SK-N-SH (cell line): ENCODE measurements at regions not wholly inside any gene's neighbourhood (a gene's known extent, or its start where the extent isn't known, plus 50 kb on each side); places are given as distances from the start of the nearest gene placed in this dataset.

Experiments used
- CTCF ChIA-PET: fragments of 300-600, 350-600 bp; formaldehyde crosslinking; extraction: SDS; loops from one replicate; lab custom pipeline; 2021; lab: Yijun Ruan, JAX
- POLR2A ChIA-PET: fragments of 350-600 bp; sonication (Branson Sonifier 250); formaldehyde crosslinking; extraction: SDS; loops from one replicate; lab custom pipeline; 2020; ENCODE audit warnings: antibody characterized with exemption, inconsistent platforms; lab: Yijun Ruan, JAX
- DNase-seq: peaks from one replicate; pipeline ENCODE4 v3.0.0; 2012
- H2AFZ ChIP-seq: fragments of 200-600 bp; sonication (generic); 2 replicates; pipeline ENCODE4 v1.8.1; 2016; ENCODE audit warnings: antibody characterized with exemption, mild to moderate bottlenecking, low read depth
- H3F3A ChIP-seq: fragments of 200-600 bp; sonication (generic); replicated peaks from 2 replicates; pipeline ENCODE3; 2016; ENCODE audit warnings: antibody characterized with exemption, mild to moderate bottlenecking; ENCODE audit not compliant: insufficient read depth
- H3K27ac ChIP-seq, 2 experiments: fragments of 200-500 bp in 1 of 2; fragments of 200-600 bp in 1 of 2; sonication (Bioruptor generic) in 1 of 2; sonication (generic), shearing (Covaris generic) in 1 of 2; 2 replicates each; pipeline versions ENCODE4 v1.5.1 to v1.6.1; 2014 to 2016; ENCODE audit warnings: low read depth in 2 of 2, inconsistent platforms in 1 of 2, low read length in 1 of 2, mild to moderate bottlenecking in 1 of 2, mixed read lengths in 1 of 2
- H3K27me3 ChIP-seq: fragments of 200-600 bp; sonication (generic), shearing (Covaris generic); 2 replicates; pipeline ENCODE4 v1.6.1; 2016; ENCODE audit warnings: mixed run types; ENCODE audit not compliant: insufficient read depth
- H3K36me3 ChIP-seq, 2 experiments: fragments of 200-500 bp in 1 of 2; fragments of 200-600 bp in 1 of 2; sonication (Bioruptor generic) in 1 of 2; sonication (generic) in 1 of 2; replicated peaks in 1 of 2; 2 replicates each; pipeline versions ENCODE3 to v1.5.1; 2014 to 2016; ENCODE audit warnings: low read length in 1 of 2, mild to moderate bottlenecking in 1 of 2; ENCODE audit not compliant: insufficient read depth in 2 of 2, control insufficient read depth in 1 of 2
- H3K4me1 ChIP-seq, 2 experiments: fragments of 200-500 bp in 1 of 2; fragments of 200-600 bp in 1 of 2; sonication (Bioruptor generic) in 1 of 2; sonication (generic), shearing (Covaris generic) in 1 of 2; 2 replicates each; pipeline versions ENCODE4 v1.5.1 to v1.6.1; 2014 to 2016; ENCODE audit warnings: low read depth in 1 of 2, low read length in 1 of 2, mixed run types in 1 of 2; ENCODE audit not compliant: insufficient read depth in 2 of 2, control insufficient read depth in 1 of 2
- H3K4me2 ChIP-seq: fragments of 200-600 bp; sonication (generic), shearing (Covaris generic); 2 replicates; pipeline ENCODE4 v1.6.1; 2017; ENCODE audit warnings: mixed run types
- H3K4me3 ChIP-seq, 2 experiments: fragments of 200-500 bp in 1 of 2; fragments of 200-600 bp in 1 of 2; sonication (Bioruptor generic) in 1 of 2; sonication (generic), shearing (Covaris generic) in 1 of 2; 2 replicates each; pipeline versions ENCODE4 v1.5.1 to v1.8.1; 2014 to 2016; ENCODE audit warnings: low read depth in 2 of 2, inconsistent platforms in 1 of 2, low read length in 1 of 2, mild to moderate bottlenecking in 1 of 2, mixed read lengths in 1 of 2, moderate library complexity in 1 of 2
- H3K79me2 ChIP-seq: fragments of 200-600 bp; sonication (generic); 2 replicates; pipeline ENCODE4 v1.8.1; 2017; ENCODE audit warnings: mild to moderate bottlenecking; ENCODE audit not compliant: insufficient read depth
- H3K9ac ChIP-seq: fragments of 200-600 bp; sonication (generic); 2 replicates; pipeline ENCODE4 v1.6.1; 2017; ENCODE audit warnings: mixed run types
- H3K9me2 ChIP-seq: fragments of 200-600 bp; sonication (generic); 2 replicates; pipeline ENCODE4 v1.6.1; 2017; ENCODE audit warnings: mixed run types
- H3K9me3 ChIP-seq: fragments of 200-600 bp; sonication (generic); 2 replicates; pipeline ENCODE4 v1.6.1; 2017; ENCODE audit warnings: mixed run types, mild to moderate bottlenecking, moderate library complexity
- H4K20me1 ChIP-seq: fragments of 200-600 bp; sonication (generic); 2 replicates; pipeline ENCODE4 v1.6.1; 2017; ENCODE audit warnings: mild to moderate bottlenecking, mixed run types; ENCODE audit not compliant: insufficient read depth
- CTCF ChIP-seq: fragments of 200-600 bp; sonication (generic); IDR thresholded peaks from 2 replicates; pipeline ENCODE4 v1.6.1; 2017; ENCODE audit warnings: antibody characterized with exemption, mild to moderate bottlenecking, moderate library complexity
- ELF1 ChIP-seq: IDR thresholded peaks from 2 replicates; pipeline ENCODE4 v1.4.0; 2012
- EP300 ChIP-seq, 2 experiments: IDR thresholded peaks; 2 replicates each; pipeline versions ENCODE4 v1.4.0 to v1.6.1; 2012; ENCODE audit warnings: borderline replicate concordance in 1 of 2, low read depth in 1 of 2, low read length in 1 of 2
- IRF3 ChIP-seq: fragments of 150-350 bp; IDR thresholded peaks from 2 replicates; pipeline ENCODE4 v1.6.1; 2016; ENCODE audit warnings: mild to moderate bottlenecking, low read depth, low read length
- JUND ChIP-seq: IDR thresholded peaks from 2 replicates; pipeline ENCODE4 v1.4.0; 2012
- MXI1 ChIP-seq: IDR thresholded peaks from 2 replicates; pipeline ENCODE4 v1.6.1; 2012; ENCODE audit warnings: mild to moderate bottlenecking, low read depth, low read length, improper control_type of control experiment
- RAD21 ChIP-seq: IDR thresholded peaks from 2 replicates; pipeline ENCODE4 v1.6.1; 2012; ENCODE audit warnings: mild to moderate bottlenecking, low read length
- REST ChIP-seq: IDR thresholded peaks from 2 replicates; pipeline ENCODE4 v1.6.1; 2012; ENCODE audit warnings: mild to moderate bottlenecking, low read depth, low read length, moderate library complexity
- RFX5 ChIP-seq: IDR thresholded peaks from 2 replicates; pipeline ENCODE4 v1.6.1; 2012; ENCODE audit warnings: mild to moderate bottlenecking, improper control_type of control experiment, low read length
- SIN3A ChIP-seq: IDR thresholded peaks from 2 replicates; pipeline ENCODE4 v1.6.1; 2012; ENCODE audit warnings: low read depth, mild to moderate bottlenecking, low read length, moderate library complexity, borderline replicate concordance
- SMC3 ChIP-seq: IDR thresholded peaks from 2 replicates; pipeline ENCODE4 v1.6.1; 2012; ENCODE audit warnings: low read depth, low read length, improper control_type of control experiment
- TAF1 ChIP-seq: IDR thresholded peaks from 2 replicates; pipeline ENCODE4 v1.6.1; 2012; ENCODE audit warnings: low read depth, mild to moderate bottlenecking, low read length, moderate library complexity, borderline replicate concordance
- TEAD4 ChIP-seq: IDR thresholded peaks from 2 replicates; pipeline ENCODE4 v1.4.0; 2012; ENCODE audit warnings: mild to moderate bottlenecking, borderline replicate concordance; ENCODE audit not compliant: insufficient read depth
- USF1 ChIP-seq: IDR thresholded peaks from 2 replicates; pipeline ENCODE4 v1.4.0; 2012; ENCODE audit warnings: low read depth, borderline replicate concordance
- USF2 ChIP-seq: fragments of 150-350 bp; IDR thresholded peaks from 2 replicates; pipeline ENCODE4 v1.6.1; 2017; ENCODE audit warnings: antibody characterized with exemption, low read length, low read depth, borderline replicate concordance
- YY1 ChIP-seq: IDR thresholded peaks from 2 replicates; pipeline ENCODE4 v1.4.0; 2012; ENCODE audit warnings: low read depth, mild to moderate bottlenecking
- WGBS: methylation state at CpG from one replicate; pipeline ENCODE4 v1.1.6; 2017; ENCODE audit warnings: low lambda C conversion rate; 5-methylcytosine and 5-hydroxymethylcytosine counted together

- no peak for TF ChIP-seq REST
- TF ChIP-seq RFX5 = no peak
- TF ChIP-seq JUND = no peak
- no peak for TF ChIP-seq YY1
- no peak for TF ChIP-seq USF1
- TF ChIP-seq USF2 = no peak
Measured at GRCh38 chr4:31370866-31371465, 650.8 kb downstream of the PCDH7 start (continued).

- Histone ChIP-seq H3K4me3 (no peak overlapping the region), H3K36me3 (no peaks in the 10 kb centered on the region), H3K9me3 (no peaks in the 10 kb centered on the region), H3K27ac (no peak overlapping the region), H2AFZ (no peak overlapping the region), H4K20me1 (no peaks in the 10 kb centered on the region), H3K9me2 (no peaks in the 10 kb centered on the region), H3K9ac (no peak overlapping the region), H3F3A (no peaks in the 10 kb centered on the region), H3K4me2 (no peak overlapping the region), H3K79me2 (no peaks in the 10 kb centered on the region), H3K4me1 (no peaks in the 10 kb centered on the region), H3K27me3 (no peaks in the 10 kb centered on the region)
- CTCF ChIA-PET = interaction anchor here (0.6 kb wide), 1 partner anchor 449 kb away, joined by 3 read pairs; no protein-coding TSS in a partner anchor
- no peak for DNase-seq
- 32% methylated on average over 3 of the region's 3 CpGs for WGBS
- POLR2A ChIA-PET = no interaction called here
- TF ChIP-seq IRF3 = no peak
- TF ChIP-seq USF1 = no peak
- TF ChIP-seq ELF1 = no peak
- TF ChIP-seq EP300 (IDR thresholded peaks at IDR 0.05; ENCODE audit: borderline replicate concordance in 1 of 2, low read depth in 1 of 2, low read length in 1 of 2) = no peak
- TF ChIP-seq RAD21 = no peak
- no peak for TF ChIP-seq MXI1
- TF ChIP-seq TEAD4 = no peak
- no peak for TF ChIP-seq CTCF
- TF ChIP-seq TAF1 = no peak
- TF ChIP-seq SIN3A = no peak
- TF ChIP-seq SMC3 = no peak
Measured at GRCh38 chr4:31374256-31374960, 654.2 kb downstream of the PCDH7 start.
